ENCODE measurements at regions not wholly inside any gene's neighbourhood (a gene's known extent, or its start where the extent isn't known, plus 50 kb on each side); places are given as distances from the start of the nearest gene placed in this dataset.

- no peaks in the 10 kb centered on the region for H3K36me3 Mint-ChIP-seq
- no peaks in the 10 kb centered on the region for H3K27me3 Mint-ChIP-seq
- H3K27ac Mint-ChIP-seq = no peak overlapping the region
- H3K9me3 Mint-ChIP-seq = no peaks in the 10 kb centered on the region
- no peak overlapping the region for H3K4me3 Mint-ChIP-seq
- peaks cover 4% of the 10 kb centered on the region for H3K4me1 Mint-ChIP-seq (ENCODE audit: unreplicated experiment)
- DNase-seq (ENCODE audit: extremely low spot score, unreplicated experiment) = no peak
- no peak for TF ChIP-seq CTCF (conservative IDR thresholded peaks at IDR 0.05)
Observed at GRCh38 chrX:112979879-112980278, 139.2 kb upstream of the AMOT start.

GRCh38 chrX:112968351-112969133, 127.9 kb upstream of the AMOT start:
- Mint-ChIP-seq H3K9me3 (peaks cover 6% of the 10 kb centered on the region), H3K4me1 (ENCODE audit: unreplicated experiment) (peaks cover 25% of the 10 kb centered on the region), H3K27me3 (no peaks in the 10 kb centered on the region), H3K27ac (peak overlapping the region; percentile 94), H3K36me3 (peaks cover 5% of the 10 kb centered on the region), H3K4me3 (peak overlapping the region; percentile 48)
- no peak for DNase-seq (ENCODE audit: extremely low spot score, unreplicated experiment)
- TF ChIP-seq CTCF (conservative IDR thresholded peaks at IDR 0.05) = no peak

- no peak for DNase-seq (ENCODE audit: extremely low spot score, unreplicated experiment)
- Mint-ChIP-seq H3K9me3 (peaks cover 6% of the 10 kb centered on the region), H3K27ac (peak overlapping the region; percentile 94), H3K27me3 (no peaks in the 10 kb centered on the region), H3K36me3 (peaks cover 5% of the 10 kb centered on the region), H3K4me1 (ENCODE audit: unreplicated experiment) (peaks cover 25% of the 10 kb centered on the region), H3K4me3 (peak overlapping the region; percentile 48)
- TF ChIP-seq CTCF (conservative IDR thresholded peaks at IDR 0.05) = no peak
Observed at GRCh38 chrX:112967903-112968302, 127.3 kb upstream of the AMOT start.

GRCh38 chrX:112967341-112967740, 126.7 kb upstream of the AMOT start:
- Mint-ChIP-seq H3K36me3 (peaks cover 5% of the 10 kb centered on the region), H3K27ac (no peak overlapping the region), H3K4me3 (peak overlapping the region; percentile 58), H3K27me3 (no peaks in the 10 kb centered on the region), H3K9me3 (peaks cover 6% of the 10 kb centered on the region), H3K4me1 (ENCODE audit: unreplicated experiment) (peaks cover 25% of the 10 kb centered on the region)
- DNase-seq (ENCODE audit: extremely low spot score, unreplicated experiment) = no peak
- TF ChIP-seq CTCF (conservative IDR thresholded peaks at IDR 0.05) = no peak

- Mint-ChIP-seq H3K27me3 (no peaks in the 10 kb centered on the region), H3K36me3 (peaks cover under 1% of the 10 kb centered on the region), H3K4me3 (no peak overlapping the region), H3K4me1 (ENCODE audit: unreplicated experiment) (peaks cover under 1% of the 10 kb centered on the region), H3K9me3 (peaks cover 4% of the 10 kb centered on the region), H3K27ac (no peak overlapping the region)
- no peak for DNase-seq (ENCODE audit: extremely low spot score, unreplicated experiment)
- TF ChIP-seq CTCF (conservative IDR thresholded peaks at IDR 0.05) = no peak
Observed at GRCh38 chrX:112961981-112962380, 121.3 kb upstream of the AMOT start.
